GM12892 (cell line): ENCODE measurements at regions not wholly inside any gene's neighbourhood (a gene's known extent, or its start where the extent isn't known, plus 50 kb on each side); places are given as distances from the start of the nearest gene placed in this dataset.

Experiments used
- DNase-seq: peaks from one replicate; pipeline ENCODE4 v3.0.0; 2011; ENCODE audit not compliant: insufficient read length
- FAIRE-seq: peaks from 2 replicates; lab custom pipeline; 2011; peaks lifted over from hg19 to GRCh38; lab: Jason Lieb, UNC
- POLR2A ChIP-seq: IDR thresholded peaks from 2 replicates; pipeline ENCODE4 v1.6.1; 2011; ENCODE audit warnings: low read depth, low read length, control low read depth
- POLR2AphosphoS5 ChIP-seq: IDR thresholded peaks from 2 replicates; pipeline ENCODE4 v1.6.1; 2011; ENCODE audit warnings: low read depth, low read length, control low read depth
- TAF1 ChIP-seq: IDR thresholded peaks from 2 replicates; pipeline ENCODE4 v1.6.1; 2011; ENCODE audit warnings: low read depth, mild to moderate bottlenecking, control low read depth, low read length, borderline replicate concordance

DNA sequence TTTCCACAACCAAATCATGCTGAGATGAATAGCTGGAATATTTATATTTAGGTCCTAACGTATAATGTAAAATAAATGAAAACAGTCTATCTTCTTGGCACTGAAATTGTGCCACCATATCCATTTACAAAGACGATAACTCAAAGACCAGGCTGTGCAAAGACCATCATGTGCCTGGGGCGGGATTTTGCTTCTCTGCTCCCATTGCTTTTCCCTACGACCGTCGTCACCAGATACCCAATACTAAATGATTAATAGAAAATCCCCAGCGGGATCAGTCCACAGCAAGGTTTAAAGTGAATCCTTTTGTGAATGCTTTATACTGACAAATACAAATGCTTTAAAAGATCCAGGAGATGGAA is 194.3 kb upstream of the ARL4C start:
- FAIRE-seq (no peak), DNase-seq (no peak)
- TF ChIP-seq POLR2A, result no peak

DNA sequence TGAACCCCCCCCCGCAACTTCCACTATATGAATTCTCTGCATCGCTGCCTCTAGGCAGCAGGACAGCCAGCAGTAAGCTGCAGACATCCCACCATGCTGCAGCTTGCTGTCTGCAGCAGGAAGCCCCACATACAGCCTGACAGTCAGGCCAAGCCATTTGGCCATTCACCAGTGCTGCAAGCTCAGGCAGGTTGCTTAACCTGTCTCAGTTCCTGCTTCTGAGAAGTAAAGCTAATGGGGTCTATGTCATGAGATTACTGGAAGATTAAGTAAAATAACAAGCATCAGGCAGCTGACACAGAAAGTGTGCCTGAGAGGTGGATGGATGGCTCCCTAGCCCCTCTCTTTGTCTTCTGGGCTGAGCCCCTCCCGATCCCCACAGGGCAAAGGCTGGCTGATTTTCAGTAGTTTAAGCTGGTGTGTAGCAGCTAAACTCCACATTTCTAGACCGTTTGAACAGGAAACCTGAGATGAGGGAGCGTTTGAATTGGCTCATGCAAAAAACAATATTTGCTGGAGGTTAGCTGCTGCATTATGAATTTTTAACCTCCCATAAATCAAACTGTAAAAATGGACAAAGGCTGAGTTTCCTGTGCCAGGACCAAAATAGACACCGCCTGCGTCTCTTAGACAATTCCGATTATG is 193.8 kb upstream of the ARL4C start:
- FAIRE-seq, result no peak

DNA sequence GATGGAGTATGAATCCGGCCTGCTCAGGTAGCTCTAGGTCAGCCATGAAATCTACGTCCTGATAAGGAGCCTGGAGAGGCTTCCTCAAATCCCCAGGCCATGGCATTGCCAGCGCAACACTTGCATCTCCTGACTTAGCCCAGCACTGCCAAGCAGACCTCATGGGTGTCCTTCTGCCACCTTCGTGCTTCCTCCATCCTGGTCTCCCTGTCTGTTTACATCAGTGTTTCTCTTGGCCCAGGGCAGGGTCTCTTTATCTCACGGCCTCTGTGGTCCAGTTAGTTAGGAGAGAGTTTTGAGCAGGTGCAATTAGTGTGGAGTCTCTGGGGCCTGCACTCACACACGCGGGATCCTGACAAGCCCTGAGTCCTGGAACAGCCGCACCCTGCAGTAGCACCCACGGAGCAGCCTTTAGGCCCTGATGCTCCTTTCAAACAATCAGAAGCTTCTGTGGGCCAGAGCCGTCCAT is 193.1 kb upstream of the ARL4C start:
- TF ChIP-seq POLR2A, result no peak
- no peak for TF ChIP-seq POLR2AphosphoS5
- no peak for TF ChIP-seq TAF1
- DNase-seq (no peak), FAIRE-seq (no peak)

More for the DNA sequence above, 193.8 kb upstream of the ARL4C start:
- TF ChIP-seq POLR2AphosphoS5 (no peak), TAF1 (no peak), POLR2A (no peak)
- DNase-seq, result no peak

DNA sequence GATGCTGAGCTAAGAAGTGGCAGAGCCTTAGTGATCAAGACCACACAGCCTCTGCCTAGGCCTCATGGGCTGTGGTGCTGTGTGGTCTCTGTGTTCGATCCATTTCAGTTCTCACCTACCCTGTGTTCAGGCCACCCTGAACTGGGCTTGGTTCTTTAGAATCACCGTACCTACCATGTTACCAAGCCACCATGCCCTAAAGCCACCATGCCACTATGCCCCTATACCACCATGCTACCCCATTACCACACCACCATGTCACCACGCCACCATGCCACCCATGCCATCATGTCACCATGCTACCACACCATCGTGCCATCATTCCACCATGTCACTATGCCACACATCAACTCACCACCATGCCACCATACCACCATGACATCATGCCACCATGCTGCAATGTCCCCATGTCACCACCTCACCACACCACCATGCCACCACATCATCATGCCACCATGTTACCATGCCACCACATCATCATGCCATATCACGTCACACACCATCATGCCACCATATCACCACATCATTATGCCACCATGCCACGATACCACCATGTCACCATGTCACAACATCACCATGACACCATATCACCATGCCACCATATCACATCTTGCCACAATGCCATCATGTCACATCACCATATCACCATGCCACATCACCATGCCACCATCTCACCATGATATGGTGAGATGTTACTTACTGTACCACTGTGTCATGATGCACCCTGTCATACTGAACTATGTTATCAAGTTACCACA is 191.0 kb upstream of the ARL4C start:
- FAIRE-seq, result no peak
- DNase-seq, result no peak
- TF ChIP-seq POLR2A (no peak), POLR2AphosphoS5 (no peak), TAF1 (no peak)

DNA sequence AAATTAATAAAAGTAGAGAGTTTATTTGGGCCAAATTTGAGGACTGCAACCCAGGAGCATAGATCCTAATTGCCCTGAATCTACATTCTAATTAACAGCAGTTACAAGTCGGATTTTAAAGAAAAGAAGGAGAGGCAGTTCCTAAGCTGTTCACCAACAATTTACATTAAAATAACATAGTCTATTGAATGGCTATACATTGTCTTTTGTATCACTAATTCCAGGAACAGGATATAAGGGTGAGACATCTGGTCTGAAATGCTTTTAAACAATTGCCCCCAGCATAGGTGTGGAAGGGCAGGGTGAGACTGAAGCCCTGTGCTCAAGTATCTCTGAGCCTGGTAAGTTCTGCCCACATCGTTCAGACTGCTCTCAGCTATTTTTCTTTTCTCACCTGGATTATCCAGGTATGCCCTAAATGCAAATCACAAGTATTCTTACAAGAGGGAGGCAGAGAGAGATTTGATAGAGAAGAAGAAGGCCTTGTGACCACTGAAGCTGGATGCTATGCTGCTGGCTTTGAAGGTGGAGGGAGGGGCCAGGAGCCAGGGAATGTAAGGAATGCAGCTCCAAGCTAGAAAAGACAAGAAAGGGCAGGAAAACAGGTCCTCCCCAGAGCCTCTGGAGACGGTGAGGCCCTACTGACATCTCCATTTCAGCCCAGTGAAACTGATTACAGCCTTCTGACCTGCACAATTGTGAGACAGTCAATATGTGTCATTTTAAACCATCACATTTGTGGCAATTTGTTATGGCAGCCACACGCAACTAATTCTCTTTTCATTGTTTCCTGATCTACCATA is 189.4 kb upstream of the ARL4C start:
- TF ChIP-seq TAF1, result no peak
- no peak for TF ChIP-seq POLR2AphosphoS5
- TF ChIP-seq POLR2A, result no peak
- no peak for DNase-seq
- no peak for FAIRE-seq

DNA sequence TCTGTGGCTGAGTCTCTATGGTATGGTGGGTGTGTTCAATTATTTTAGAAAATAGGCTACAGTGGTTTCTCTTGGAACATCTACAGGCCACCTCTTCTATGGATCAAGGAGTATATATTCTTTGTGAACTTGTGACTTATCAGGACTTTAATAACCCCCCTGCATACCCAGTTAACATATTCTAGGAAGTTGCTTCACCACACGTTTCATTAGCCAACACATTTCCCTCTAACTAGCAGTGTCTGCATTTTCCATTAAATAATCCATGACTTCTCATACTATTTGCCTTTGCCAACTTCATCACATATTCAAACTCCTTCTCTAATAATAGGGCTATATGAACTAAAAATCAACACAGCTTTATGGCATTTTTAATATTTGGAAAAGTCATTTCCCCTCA is 187.6 kb upstream of the ARL4C start:
- FAIRE-seq (no peak), DNase-seq (no peak)
- TF ChIP-seq POLR2A (no peak), POLR2AphosphoS5 (no peak), TAF1 (no peak)

DNA sequence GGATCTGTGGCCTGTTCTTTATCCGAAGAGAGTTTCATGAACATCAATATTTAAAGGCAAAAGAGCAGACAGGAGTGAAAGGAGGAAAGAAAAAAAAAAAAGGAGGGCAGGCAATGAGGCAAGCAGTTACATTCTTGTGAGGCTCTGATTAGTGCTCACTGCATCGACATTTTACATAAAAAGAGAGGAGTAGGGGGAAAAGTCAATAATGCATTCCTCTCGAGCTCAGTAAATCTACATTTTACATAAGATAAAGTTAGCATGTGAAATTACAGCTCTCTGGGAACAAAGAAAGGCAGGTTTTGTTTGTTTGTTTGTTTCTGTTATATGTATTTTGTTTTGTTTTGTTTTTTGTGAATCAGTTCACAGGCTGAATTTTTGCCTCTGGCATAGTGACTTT is 187.1 kb upstream of the ARL4C start:
- no peak for DNase-seq
- no peak for TF ChIP-seq POLR2AphosphoS5
- no peak for TF ChIP-seq POLR2A
- TF ChIP-seq TAF1, result no peak
- FAIRE-seq, result no peak

DNA sequence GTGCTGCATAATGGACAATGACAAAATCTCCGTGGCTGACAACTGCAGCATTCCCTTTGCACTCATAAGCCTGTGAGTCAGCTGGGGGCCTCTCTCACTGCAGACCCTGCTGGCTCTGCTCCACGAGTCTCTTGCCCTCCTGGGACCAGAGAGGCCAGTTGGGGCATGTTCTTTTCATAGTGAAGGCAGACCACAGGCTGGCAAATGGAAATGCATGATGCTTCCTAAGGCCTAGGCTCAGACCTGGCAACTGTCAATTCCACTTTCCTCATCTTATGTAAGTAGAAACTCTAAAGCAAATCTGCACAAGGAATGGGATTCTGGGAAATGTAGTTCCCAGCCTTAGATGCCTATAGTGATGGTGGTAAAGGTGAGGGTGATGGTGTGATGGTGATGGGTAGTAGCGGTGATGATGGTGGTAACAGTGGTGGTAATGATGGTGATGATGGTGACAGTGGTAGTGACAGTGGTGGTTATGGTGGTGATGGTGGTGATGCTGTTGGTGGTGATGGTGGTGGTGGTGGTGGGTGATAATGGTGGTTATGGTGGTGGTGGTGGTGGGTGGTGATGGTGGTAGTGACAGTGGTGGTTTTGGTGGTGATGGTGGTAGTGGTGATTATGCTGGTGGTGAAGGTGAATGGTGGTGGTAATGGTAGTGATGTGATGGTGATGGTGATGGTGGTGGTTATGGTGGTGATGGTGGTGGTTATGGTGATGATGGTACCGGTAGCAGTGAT is 185.8 kb upstream of the ARL4C start:
- DNase-seq (no peak), FAIRE-seq (no peak)
- TF ChIP-seq POLR2AphosphoS5, result no peak
- no peak for TF ChIP-seq POLR2A
- no peak for TF ChIP-seq TAF1

DNA sequence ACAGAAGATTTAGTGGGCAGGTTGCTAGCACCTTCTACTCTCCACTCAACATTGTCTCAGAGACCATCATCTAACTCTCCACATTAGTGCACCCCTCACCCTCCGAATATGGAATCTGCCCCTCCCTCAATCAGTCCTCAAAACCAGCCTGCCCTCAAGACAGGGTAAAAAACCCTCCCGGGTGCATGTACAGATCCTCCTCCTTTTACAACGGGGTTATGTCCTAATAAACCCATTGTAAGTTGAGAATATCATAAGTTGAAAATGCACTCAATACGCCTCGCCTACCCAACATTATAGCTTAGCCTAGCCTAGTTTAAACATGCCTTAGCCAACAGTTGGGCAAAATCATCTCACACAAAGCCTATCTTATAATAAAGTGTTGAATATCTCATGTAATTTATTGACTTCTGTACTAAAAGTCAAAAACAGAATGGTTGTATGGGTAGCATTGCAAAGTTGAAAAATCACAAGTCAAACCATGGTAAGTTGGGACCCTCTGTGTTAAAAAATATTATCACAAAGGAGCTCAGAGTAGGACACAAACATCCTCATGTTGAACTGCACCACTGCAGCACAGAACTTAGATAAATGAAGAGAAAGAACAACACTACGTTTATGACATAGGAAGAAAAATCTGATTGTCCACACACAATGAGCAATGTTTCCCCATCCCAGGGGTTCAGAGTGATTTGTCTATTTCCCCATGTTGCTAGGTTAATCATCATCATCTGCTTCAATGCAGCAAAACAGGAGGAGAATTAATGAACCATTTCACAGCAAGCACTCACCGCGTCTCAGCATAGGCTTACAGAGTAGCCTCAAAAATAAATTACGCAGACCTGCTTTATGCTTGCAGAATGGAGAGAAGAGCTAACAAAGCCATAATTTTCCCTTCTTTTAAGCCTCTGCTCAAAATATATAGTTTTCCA is 184.1 kb upstream of the ARL4C start:
- DNase-seq (no peak), FAIRE-seq (no peak)
- no peak for TF ChIP-seq POLR2A
- TF ChIP-seq TAF1, result no peak
- TF ChIP-seq POLR2AphosphoS5, result no peak
